NCI-H2196 treated with DMSO at 0.1 percent for 48 hours (cell line): ENCODE measurements at regions not wholly inside any gene's neighbourhood (a gene's known extent, or its start where the extent isn't known, plus 50 kb on each side); places are given as distances from the start of the nearest gene placed in this dataset.

Source experiments
- DNase-seq: peaks from one replicate; lab custom pipeline; 2025; ENCODE audit not compliant: unreplicated experiment; lab: John Stamatoyannopoulos, UW

GRCh38 chr17:36661047-36661666 is 59.8 kb downstream of the MRM1 start:
- no peak for DNase-seq

GRCh38 chr17:36661688-36662087 is 60.3 kb downstream of the MRM1 start:
- no peak for DNase-seq

- no peak for DNase-seq
These were observed 64.0 kb downstream of the MRM1 start for GRCh38 chr17:36665417-36665816.

- no peak for DNase-seq
These were observed 66.5 kb downstream of the MRM1 start for GRCh38 chr17:36667922-36668321.

GRCh38 chr17:36668824-36669223 is 67.4 kb downstream of the MRM1 start:
- DNase-seq = no peak

- DNase-seq = no peak
These were observed 69.8 kb downstream of the MRM1 start for GRCh38 chr17:36671144-36671543.

GRCh38 chr17:36672403-36672918 is 71.1 kb downstream of the MRM1 start:
- DNase-seq = no peak

- no peak for DNase-seq
These were observed 71.7 kb downstream of the MRM1 start for GRCh38 chr17:36673068-36673467.

- no peak for DNase-seq
These were observed 72.4 kb downstream of the MRM1 start for GRCh38 chr17:36673637-36674277.

- DNase-seq = no peak
These were observed 72.9 kb downstream of the MRM1 start for GRCh38 chr17:36674278-36674650.

GRCh38 chr17:36675250-36675649 is 73.9 kb downstream of the MRM1 start:
- DNase-seq = no peak

- DNase-seq = no peak
These were observed 74.4 kb downstream of the MRM1 start for GRCh38 chr17:36675786-36676185.

- no peak for DNase-seq
These were observed 78.6 kb downstream of the MRM1 start for GRCh38 chr17:36679815-36680467.

GRCh38 chr17:36680701-36681202 is 79.4 kb downstream of the MRM1 start:
- no peak for DNase-seq

GRCh38 chr17:36682773-36683172 is 81.4 kb downstream of the MRM1 start:
- DNase-seq = no peak

- DNase-seq = no peak
These were observed 82.0 kb downstream of the MRM1 start for GRCh38 chr17:36683387-36683786.

GRCh38 chr17:36684134-36684533 is 82.8 kb downstream of the MRM1 start:
- no peak for DNase-seq

- DNase-seq = no peak
These were observed 84.8 kb downstream of the MRM1 start for GRCh38 chr17:36686123-36686669.

GRCh38 chr17:36687736-36688135 is 86.4 kb downstream of the MRM1 start:
- no peak for DNase-seq

GRCh38 chr17:36689089-36689667 is 87.8 kb downstream of the MRM1 start:
- DNase-seq = no peak

GRCh38 chr17:36690190-36690589 is 88.8 kb downstream of the MRM1 start:
- no peak for DNase-seq
